Left ventricle myocardium inferior (tissue), 1 donor: ENCODE measurements at regions not wholly inside any gene's neighbourhood (a gene's known extent, or its start where the extent isn't known, plus 50 kb on each side); places are given as distances from the start of the nearest gene placed in this dataset.

Source experiments
- DNase-seq: peaks from one replicate; pipeline ENCODE4 v3.0.0-alpha.2; 2020
- H3K27ac ChIP-seq: fragments of 200-600 bp; replicated peaks from 2 replicates; pipeline ENCODE4 v1.8.0; 2021
- H3K27me3 ChIP-seq: fragments of 200-600 bp; 2 replicates; pipeline ENCODE4 v1.8.0; 2021; ENCODE audit warnings: low read depth
- H3K36me3 ChIP-seq: fragments of 200-600 bp; 2 replicates; pipeline ENCODE4 v1.8.0; 2021
- H3K4me1 ChIP-seq: fragments of 200-600 bp; 2 replicates; pipeline ENCODE4 v1.8.0; 2021
- H3K4me3 ChIP-seq: fragments of 200-600 bp; 2 replicates; pipeline ENCODE4 v1.8.0; 2021; ENCODE audit warnings: mild to moderate bottlenecking, moderate library complexity
- H3K9me3 ChIP-seq: fragments of 200-600 bp; replicated peaks from 2 replicates; pipeline ENCODE4 v1.8.0; 2021
- CTCF ChIP-seq: fragments of 200-600 bp; IDR thresholded peaks from 2 replicates; pipeline ENCODE4 v1.8.0; 2021; ENCODE audit warnings: antibody characterized with exemption, mild to moderate bottlenecking, borderline replicate concordance
- intact Hi-C: fragments of 100-400 bp; cut with micrococcal nuclease; formaldehyde crosslinking; loops from one replicate; pipeline ENCODE4 v1.11.0; 2022
- donor health status: DM: no; HTN: yes; CAD: no; lungs with severe emphysema.

GRCh38 chr13:80962173-80962572, 621.2 kb upstream of the SPRY2 start:
- H3K27me3 ChIP-seq = no peaks in the 10 kb centered on the region
- H3K36me3 ChIP-seq = no peaks in the 10 kb centered on the region
- TF ChIP-seq CTCF = no peak
- intact Hi-C loops = no loop called here
- H3K27ac ChIP-seq = no peak overlapping the region
- no peak overlapping the region for H3K4me3 ChIP-seq
- no peak for DNase-seq
- H3K9me3 ChIP-seq = no peaks in the 10 kb centered on the region
- H3K4me1 ChIP-seq = no peaks in the 10 kb centered on the region

GRCh38 chr13:80957019-80957655, 616.2 kb upstream of the SPRY2 start:
- DNase-seq = no peak
- Histone ChIP-seq H3K27ac (no peak overlapping the region), H3K4me3 (no peak overlapping the region), H3K27me3 (no peaks in the 10 kb centered on the region), H3K9me3 (peaks cover 6% of the 10 kb centered on the region), H3K36me3 (no peaks in the 10 kb centered on the region), H3K4me1 (no peaks in the 10 kb centered on the region)
- no peak for TF ChIP-seq CTCF
- intact Hi-C loops = no loop called here

GRCh38 chr13:80955501-80955900, 614.6 kb upstream of the SPRY2 start:
- no peaks in the 10 kb centered on the region for H3K4me1 ChIP-seq
- intact Hi-C loops = no loop called here
- no peak overlapping the region for H3K27ac ChIP-seq
- no peak for DNase-seq
- no peak for TF ChIP-seq CTCF
- no peaks in the 10 kb centered on the region for H3K27me3 ChIP-seq
- H3K9me3 ChIP-seq = peaks cover 6% of the 10 kb centered on the region
- H3K36me3 ChIP-seq = no peaks in the 10 kb centered on the region
- no peak overlapping the region for H3K4me3 ChIP-seq

- Histone ChIP-seq H3K36me3 (no peaks in the 10 kb centered on the region), H3K27me3 (no peaks in the 10 kb centered on the region), H3K9me3 (peaks cover 6% of the 10 kb centered on the region), H3K4me1 (no peaks in the 10 kb centered on the region), H3K27ac (no peak overlapping the region), H3K4me3 (no peak overlapping the region)
- TF ChIP-seq CTCF = no peak
- no peak for DNase-seq
- intact Hi-C loops = no loop called here
Observed at GRCh38 chr13:80952158-80952557, 611.2 kb upstream of the SPRY2 start.

GRCh38 chr13:80946008-80946802, 605.3 kb upstream of the SPRY2 start:
- Histone ChIP-seq H3K27ac (no peak overlapping the region), H3K9me3 (peaks cover 6% of the 10 kb centered on the region), H3K36me3 (no peaks in the 10 kb centered on the region), H3K4me3 (no peak overlapping the region), H3K4me1 (no peaks in the 10 kb centered on the region), H3K27me3 (no peaks in the 10 kb centered on the region)
- no peak for TF ChIP-seq CTCF
- intact Hi-C loops = no loop called here
- DNase-seq = no peak
